Eye (tissue), 1 donor: ENCODE measurements at regions not wholly inside any gene's neighbourhood (a gene's known extent, or its start where the extent isn't known, plus 50 kb on each side); places are given as distances from the start of the nearest gene placed in this dataset.

Experiments used
- DNase-seq: peaks from one replicate; pipeline ENCODE4 v3.0.0-alpha.2; 2015

DNA sequence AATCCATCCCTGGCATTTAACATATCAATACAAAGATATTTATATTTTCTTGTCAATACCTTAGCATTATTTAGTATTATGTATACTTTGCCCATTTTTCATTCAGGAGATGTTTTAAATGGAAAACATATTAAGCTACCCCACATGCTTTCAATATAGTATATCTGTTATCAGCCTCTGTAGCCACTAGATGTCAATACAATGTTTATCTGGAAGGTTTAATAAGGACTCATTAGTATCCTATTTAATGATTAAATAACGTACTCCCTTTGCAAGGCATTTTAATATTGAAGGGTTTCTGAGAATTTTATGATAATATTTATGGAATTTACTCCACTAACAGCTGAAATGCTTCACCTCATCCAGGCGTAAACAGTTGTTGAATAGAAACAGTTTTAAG is 329.5 kb upstream of the ADGRL2 start:
- no peak for DNase-seq

DNA sequence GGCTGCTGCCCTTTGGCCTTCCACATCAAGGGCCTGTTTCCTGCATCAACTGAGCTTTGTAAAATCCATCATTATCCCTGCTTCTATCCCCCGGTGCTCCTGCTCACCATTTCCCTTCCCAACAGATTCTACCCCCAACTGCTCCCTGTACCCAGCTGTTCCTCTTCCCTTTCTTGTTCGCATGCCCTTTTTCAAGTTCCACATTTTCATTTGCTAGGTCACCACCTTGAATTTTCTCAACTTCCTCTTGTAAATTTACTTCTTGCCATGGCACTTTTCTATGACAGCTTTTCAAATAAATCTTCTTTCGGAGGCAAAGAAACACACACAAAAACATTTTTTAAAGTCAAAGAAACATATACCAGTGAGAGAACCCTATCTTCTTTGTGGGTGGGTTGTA is 330.5 kb upstream of the ADGRL2 start:
- no peak for DNase-seq

DNA sequence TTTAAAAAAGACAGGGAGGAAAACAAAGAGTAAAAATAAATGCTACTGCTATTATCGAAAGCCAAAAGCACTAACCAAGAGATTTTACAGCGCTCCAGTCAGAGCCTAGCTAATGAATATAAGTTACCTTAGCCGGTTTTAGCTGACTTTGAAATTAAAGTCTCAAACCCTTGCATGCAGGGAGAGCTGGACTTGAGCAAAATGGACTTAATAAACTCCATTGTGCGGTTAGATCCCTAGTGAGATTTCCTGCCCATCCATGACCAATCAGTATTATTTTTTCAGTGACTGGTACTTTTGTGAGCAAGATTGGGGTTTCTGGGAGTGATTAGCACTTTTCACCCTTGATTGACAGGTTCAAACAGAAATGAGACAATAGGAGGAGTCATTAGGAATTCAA is 333.4 kb upstream of the ADGRL2 start:
- DNase-seq, result peak; percentile 58

DNA sequence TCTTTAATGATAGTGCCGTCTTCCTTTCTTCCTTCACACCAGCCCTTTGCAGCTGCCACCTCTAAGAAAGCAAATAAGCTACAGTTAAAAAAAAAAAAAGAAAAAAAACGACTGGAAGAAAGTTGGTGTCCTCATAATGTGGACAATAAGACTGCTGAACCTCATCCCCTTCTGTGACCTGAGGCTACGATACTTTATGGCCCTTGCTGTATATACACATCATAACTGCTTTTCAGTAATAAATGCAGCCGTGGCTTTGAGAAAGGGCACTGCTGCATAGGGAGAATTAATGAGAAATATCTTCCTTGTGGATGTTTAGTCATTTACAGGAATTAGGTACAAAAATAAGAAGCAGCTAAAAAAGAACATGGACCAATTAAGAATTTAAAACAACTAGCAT is 333.8 kb upstream of the ADGRL2 start:
- no peak for DNase-seq

DNA sequence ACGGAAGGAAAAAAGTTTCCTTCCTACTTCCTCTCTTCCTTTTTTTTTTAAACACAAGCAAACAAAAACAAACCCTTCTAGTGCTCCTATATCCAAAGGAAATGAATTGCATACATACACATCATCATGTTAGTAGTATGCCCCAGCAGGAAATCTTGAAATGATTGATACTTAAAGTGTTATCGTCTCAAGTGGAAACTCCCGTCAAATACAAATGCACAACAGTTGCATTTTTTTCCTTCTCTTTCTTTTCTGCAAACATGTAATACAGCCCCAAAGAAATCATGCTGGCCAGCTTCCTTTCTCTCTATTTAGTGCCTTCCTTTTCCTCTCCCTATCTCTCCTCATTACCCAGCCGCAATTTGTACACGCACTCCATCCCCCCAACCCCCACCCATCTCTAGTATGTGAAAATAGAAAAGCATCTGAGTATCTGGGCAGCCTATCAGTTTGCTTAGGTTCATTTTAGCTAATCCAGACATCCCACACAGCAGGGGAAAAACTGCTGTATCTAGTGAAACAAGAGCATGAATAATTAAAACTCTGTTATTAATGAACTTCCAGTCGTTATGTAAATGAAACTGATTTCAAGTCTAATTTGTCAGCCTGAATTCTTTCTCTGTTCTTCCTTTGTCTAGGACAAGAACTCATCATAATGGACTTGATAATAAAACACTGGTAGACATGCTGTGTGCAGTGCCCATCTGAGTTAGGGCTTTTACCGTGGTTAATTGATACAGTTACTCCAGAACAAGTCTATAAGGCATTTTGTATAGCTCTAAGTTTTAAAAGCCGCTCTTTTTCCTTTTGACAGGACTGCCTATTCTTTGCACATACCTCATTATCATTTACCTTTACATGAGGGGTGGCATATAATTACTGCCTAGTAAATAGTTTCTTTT is 336.5 kb upstream of the ADGRL2 start:
- peak; percentile 82 for DNase-seq

DNA sequence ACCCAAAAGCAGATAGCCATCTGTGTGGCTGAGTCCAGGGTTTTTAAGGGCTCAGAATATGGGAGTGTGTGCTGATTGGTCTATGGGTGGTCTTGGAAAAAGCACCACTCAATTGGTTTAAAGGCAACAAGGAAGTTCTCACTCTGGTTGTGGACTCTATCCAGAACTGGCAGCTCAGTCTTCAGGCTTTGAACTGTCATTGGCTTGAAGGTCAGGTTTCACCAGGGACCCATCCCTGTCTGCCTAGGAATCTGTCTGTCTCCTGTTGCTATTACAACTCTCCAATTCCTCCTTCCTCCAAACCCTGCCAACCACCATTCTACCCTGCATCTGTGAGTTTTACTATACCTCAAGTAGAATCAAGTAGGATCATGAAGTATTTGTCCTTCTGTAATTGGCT is 341.7 kb upstream of the ADGRL2 start:
- DNase-seq, result no peak

DNA sequence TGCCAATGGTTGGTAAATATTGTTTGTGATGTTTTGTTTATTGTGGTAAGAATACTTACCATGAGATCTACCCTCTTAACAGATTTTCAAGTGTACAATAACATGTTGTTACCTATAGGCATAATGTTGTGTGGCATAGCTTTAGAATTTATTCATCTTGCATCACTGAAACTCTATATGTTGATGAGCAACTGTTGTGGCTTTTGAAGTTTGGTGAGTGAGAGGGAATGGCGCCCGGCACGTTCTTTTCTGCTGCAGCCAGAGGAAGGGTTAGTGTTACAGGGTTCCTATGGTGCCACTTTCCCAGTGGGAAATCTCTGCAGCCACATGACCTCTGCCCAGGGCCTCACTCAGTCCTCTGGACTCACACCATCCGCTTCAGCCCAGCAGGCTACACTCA is 342.5 kb upstream of the ADGRL2 start:
- no peak for DNase-seq

DNA sequence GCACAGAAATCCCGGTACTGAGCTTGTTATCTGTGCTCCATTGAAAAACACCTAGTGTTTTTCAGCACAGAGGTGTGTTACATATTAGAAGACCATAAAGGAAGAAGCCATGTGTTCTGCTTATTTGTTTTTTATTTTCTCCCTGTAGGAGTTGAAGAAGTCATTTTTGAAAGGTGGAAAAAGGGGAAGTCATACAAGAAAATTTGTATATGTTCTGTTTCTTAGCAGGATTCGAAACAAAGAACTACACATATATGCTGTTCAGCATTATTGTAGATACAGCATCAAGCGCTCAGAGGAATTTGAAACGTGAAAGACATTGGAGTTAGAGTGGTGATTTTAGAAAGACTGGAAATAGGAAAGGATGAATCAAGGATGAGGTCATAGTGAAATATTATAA is 345.3 kb upstream of the ADGRL2 start:
- DNase-seq, result no peak

DNA sequence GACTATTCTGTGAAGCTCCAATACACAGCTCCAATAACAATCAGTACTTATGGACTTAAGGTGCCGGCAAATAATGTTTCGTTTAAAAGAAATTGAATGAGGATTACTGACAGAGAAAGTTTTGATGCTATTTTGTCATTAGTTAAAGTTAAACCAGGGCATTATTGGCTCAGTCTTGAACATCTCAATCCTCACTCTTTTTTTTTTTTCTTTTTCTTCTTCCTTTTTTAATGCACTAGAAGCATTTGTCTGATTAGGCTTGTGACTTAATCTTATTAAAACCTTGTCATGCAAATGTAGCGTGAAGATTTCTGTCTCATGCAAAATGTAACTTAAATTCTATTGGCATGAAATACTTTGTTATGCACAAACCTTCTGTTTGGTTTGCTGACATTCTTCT is 346.8 kb upstream of the ADGRL2 start:
- no peak for DNase-seq

DNA sequence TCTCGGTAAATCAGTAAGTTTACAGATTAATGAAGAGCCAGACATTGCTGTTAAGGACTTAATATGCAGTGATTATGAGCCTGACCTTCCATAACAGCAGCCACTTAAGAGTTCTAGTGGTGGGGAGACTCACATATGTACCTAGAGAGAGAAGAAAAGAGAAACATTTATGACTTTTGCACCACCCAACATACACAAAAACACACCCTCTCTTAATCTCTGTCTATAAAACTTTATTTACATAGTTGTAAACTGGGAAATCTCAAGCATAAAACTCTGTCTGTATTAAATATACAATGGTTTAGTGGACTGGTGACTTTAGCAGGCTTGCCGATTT is 347.4 kb upstream of the ADGRL2 start:
- no peak for DNase-seq

DNA sequence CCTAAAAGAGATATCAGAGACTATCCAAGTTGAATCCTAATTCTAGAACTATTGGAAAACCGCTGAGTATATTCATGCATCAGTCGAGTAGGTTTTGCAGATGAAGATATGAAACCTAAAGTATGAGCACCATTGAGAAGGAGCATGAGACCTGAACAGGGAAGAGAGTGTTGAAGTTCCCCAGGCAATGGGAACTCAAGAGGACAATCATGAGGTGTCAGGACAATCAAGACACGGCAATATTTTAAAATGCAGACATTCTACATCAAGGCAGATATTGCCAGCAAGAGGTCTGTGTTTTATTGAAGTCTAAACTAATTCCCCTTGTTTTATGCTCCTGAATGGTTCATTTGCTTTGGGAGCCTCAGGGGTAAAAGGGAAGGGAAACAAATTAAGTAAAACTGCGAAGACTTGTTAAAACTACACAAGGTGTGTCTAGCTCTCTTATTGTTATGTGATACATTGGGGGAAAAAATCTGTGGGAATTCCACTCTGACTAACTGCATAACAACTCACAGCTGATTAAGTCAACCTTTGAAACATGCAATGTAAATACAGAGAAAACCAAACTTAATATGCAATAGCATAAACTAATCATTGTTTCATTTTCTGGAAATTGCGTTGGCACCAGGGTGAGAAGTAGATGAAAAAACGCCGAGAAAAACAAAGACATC is 347.9 kb upstream of the ADGRL2 start:
- no peak for DNase-seq

DNA sequence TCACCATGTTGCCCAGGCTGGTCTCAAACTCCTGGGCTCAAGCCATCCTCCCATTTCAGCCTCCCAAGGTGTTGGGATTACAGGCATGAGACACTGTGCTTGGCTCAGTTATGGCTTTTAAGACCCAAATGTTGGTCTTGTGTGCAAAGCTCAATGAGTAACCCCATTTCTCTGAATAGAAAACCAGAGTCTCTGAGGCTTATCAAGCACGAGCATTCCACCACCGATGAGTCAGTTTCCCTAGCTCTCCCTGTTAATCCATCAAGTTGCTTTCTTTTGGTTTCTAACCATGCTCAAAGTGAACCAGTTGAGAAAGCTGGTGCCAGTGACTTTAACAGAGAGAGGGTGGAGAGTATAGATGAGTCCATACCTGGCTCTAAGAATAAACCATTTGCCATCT is 350.9 kb upstream of the ADGRL2 start:
- DNase-seq, result no peak

DNA sequence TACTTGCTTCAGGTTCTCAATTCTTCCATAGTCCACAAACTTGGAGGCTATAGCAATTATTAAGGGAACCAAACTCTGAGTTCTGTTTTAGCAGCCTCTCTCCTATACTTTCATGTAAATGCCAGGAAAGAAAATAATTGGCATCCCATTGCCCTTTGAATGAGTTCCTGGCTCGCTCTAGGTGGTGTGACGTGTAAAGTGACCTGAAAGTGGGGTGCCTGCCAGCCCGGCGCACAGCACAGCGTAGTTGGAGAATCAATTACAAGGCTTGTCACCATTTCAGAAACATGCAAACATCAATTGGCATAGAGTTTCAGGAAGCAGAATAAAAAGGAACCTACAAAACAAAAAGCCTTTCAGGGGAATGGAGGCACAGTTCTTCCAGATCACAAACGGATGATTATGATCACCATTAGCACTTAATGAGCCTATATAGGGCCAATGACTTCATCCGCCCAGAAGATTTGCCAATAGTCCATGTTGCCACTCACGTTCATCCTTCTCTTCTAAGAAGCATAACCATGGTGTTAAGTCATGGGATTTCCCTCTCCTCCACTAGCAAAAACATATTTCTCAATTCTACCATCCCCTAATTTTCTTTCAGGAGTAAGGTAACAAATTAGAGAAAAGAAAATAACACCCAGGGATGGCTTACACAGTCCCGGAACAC is 354.6 kb upstream of the ADGRL2 start:
- DNase-seq, result no peak

DNA sequence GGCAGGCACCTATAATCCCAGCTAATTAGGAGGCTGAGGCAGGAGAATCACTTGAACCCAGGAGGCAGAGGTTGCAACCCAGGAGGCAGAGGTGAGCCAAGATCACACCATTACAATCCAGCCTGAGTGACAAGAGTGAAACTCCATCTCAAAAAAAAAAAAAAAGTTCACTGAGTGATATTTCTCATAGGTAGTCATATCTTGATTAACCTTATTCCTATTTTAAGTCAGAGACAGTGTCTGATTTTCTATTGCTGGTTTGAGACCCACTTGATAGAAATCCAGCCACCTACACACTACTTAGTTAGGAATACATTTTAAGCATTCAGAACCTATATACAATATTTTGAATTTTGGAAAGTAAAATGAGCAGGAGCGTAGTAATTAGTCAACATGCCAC is 357.4 kb upstream of the ADGRL2 start:
- no peak for DNase-seq

DNA sequence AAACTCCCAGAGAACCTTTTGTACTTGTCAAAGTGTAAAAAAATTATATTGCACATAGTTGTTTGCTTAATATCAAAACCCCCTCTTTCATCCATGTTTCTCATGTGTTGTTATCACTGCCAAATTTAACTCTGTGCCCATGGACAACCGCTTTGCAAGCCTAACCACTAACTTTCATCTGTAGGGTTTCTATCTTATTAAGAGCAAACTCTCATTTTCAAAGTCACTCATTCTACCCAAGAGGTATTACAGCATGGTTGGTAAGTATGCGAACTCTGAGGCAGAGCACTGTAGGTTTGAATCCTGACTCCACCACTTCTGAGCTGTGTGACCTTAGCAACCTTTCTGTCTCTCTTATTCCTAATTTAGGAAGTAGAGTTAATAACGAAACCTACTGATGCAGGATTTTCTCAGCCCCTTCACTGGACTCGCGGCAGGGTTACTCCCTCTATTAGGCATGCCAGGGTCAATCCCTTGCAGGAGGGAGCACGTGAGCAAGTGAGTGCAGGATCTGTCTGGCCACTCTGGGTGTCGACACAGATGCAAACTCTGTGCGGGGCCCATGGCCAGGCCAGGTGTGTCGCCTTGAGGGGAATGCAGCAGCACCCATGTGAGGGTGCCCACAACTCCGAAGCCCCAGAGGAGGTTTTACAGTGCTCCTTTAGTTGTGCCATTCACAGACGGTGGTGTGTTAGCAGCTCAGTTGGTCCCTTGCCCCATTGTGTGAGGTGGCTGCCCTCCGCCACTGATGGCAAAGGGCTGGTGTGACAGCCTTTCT is 361.5 kb upstream of the ADGRL2 start:
- DNase-seq, result no peak

DNA sequence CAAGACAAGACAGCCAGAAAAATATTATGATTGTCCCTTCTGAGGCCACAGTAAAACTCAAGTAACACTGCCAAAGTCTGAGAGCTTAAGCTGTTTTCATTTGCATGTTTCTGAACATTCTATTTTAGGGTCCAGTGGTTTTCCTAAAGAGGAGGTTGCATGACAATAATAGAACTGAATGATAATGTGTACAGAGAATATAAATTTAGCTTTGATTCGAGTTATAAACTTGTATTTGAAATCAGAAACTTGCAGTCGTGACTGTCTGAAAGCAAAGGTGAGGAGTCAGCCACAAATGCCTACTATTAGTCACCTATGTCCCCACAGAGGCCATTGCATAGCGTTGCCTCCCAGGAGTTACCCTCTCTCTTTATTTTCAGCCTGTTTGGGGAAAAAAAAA is 363.1 kb upstream of the ADGRL2 start:
- DNase-seq, result no peak

DNA sequence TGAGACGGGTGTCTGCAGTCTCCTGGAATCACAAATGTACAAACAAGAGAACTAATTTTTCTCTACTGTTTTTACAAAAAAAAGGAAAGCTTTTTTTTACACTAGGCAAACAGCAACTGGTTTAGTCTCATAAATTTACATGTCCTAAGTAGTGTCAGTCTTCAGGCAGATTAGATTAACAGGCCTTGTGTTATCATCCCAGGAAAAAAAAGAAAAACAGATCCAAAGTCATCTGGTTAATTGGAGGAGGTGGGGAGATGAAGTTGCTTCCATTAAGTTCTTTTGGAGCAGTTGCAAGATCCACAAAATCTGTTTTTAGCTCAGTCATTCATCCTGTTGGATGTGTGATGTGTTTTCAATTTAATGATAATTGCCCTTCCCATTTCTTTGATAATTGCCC is 363.5 kb upstream of the ADGRL2 start:
- DNase-seq, result no peak

DNA sequence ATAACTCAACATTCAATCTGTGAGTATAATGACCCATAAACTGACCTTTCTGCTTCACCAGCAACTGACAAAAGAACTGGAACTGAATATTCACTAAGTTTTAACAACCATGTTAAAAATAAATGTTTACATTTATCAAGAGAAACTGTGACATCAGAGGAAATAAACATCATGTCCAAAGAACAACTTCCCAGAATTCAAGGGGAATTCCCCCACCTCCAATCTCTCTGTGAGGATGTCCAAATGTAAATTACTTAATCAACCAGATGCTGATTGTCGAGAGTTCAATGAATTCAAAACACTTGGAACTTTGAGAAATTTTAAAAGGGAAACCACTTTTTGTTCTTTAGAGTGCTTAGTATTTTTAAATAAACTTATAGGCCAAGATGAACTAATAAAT is 365.6 kb upstream of the ADGRL2 start:
- no peak for DNase-seq

DNA sequence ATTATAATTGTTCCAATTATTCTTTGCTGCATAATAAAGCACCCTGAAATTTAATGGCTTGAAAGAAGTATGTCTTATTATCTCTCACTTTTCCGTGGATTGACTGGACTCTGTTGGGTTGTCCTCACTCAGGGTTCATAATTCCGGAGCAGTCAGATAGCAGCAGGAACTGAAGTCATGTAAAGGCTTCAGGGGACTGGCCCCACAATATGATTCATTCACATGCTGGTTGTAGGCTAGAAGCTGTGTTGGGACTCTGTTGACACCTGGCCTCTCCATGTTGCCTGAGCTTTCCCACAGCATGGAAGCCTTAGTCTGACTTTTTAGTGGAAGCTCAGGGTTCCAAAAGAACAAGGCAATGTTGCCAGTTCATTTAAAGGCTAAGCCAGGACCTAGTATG is 367.1 kb upstream of the ADGRL2 start:
- no peak for DNase-seq

DNA sequence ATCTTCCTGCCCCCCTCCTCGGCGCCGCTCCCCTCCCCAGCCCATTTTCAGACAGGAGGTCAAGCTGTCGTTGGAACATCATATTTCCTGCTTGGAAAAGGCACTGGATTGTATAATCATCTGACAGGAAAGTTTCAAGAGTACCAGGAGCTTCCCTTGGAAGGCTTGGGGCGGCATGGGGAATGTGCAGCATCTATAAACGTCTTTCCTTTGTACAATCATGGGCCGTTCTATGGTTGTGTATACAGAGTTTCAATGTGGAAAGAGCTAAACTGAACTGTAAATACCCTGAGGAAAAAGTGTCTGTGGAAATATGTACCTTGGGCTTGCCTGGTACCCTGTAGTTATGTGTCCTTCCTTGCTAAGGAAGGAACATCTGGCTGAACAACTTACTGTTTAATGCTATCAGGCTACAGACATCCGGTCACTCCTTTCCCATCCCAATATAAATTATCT is 368.1 kb upstream of the ADGRL2 start:
- DNase-seq, result peak; percentile 15

DNA sequence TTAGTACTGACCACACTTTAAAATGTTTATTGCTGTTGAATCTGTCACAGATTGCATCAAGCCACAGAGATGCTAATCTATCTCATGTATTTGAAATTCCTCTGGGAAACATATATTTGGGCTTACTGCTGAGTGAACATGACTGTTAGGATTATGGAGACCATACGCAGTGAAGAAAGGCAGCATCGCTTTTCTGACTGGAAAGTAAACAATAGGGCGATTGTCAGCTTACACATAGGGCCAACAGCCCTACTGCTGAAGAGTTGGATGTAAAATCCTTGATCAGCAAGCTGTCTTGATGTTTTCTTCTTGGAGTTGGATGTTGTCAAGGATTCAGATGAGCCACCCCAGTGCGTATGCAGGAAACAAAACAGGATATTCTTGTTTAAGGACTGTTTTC is 368.7 kb upstream of the ADGRL2 start:
- DNase-seq, result peak; percentile 76

DNA sequence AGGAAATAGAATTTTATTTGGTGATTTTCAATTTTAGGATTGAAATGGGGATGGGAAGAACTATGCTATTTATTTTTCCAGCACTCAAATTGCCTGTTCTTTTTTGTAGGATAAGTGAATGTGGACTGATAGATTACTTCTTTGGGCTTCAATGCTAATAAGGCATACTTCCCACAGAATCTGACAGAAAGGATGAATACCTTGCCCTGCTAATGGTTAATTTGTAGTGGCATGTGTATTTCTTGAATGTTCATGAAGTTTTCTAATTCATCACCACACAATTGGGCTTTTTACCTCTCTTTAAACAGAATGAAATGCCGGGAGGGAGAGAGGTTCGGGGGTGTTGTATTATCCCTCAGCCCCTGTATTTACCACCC is 369.1 kb upstream of the ADGRL2 start:
- peak; percentile 76 for DNase-seq

DNA sequence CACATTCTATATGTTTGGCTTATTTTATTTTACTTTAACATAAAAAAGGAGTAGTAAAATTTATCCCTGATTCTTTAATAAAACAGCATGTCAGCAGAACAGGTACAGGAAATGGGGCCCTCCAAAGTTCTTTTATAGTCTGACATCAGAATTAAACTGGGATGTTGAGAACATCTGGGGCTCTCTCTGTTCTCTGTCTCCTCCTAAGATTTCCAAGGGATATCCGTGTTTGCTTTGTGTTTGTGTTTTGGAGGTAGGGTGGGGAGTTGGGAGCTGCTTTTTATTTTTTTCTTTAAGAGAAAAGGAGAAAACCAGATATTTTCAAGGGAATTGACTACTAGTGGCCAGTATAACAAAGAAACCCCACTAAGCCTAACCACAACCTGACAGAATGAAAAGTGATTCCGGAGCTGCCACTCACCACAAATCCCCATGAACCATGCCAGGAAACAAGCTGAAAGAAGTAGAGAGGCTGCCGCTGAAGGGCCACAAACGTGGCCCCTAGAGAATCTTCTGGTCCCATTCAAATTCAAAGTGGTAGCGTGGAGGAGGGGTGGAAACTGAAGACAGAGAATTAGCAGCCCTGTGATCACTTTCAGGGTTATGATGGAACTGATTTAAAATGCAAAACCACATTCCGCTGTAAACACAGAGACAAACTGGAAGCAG is 369.6 kb upstream of the ADGRL2 start:
- peak; percentile 80 for DNase-seq
